SH-SY5Y (cell line): ENCODE measurements at regions not wholly inside any gene's neighbourhood (a gene's known extent, or its start where the extent isn't known, plus 50 kb on each side); places are given as distances from the start of the nearest gene placed in this dataset.

Source experiments
- GATA2 ChIP-seq: IDR thresholded peaks from 2 replicates; pipeline ENCODE4 v1.6.1; 2011; ENCODE audit warnings: mild to moderate bottlenecking, low read depth, low read length
- GATA3 ChIP-seq: IDR thresholded peaks from 2 replicates; pipeline ENCODE4 v1.6.1; 2011; ENCODE audit warnings: low read depth, mild to moderate bottlenecking, low read length, moderate library complexity

DNA sequence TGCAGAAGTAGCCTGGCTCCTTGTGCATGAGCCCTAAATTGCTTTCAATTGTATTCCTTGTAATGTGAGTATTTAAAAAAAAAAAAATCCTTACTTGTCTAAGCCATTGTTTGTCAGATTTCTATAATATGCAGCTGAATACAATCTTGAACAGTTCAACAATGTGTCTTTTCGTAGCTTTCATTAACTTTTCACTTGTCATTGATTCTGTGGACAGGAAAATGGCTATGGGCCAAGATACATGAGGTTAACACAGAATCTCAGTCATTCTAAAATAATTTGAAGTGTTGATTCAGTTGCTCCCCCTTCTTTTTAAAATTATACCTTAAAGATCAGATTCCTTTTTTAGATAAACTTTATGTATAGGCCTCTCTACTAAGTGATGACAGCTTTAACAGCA is 395.8 kb upstream of the KLF12 start:
- TF ChIP-seq GATA2 (no peak), GATA3 (no peak)
